ENCODE measurements at regions not wholly inside any gene's neighbourhood (a gene's known extent, or its start where the extent isn't known, plus 50 kb on each side); places are given as distances from the start of the nearest gene placed in this dataset.

- Histone ChIP-seq H2AFZ (ENCODE audit: low read length) (peak overlapping the region; percentile 22), H3F3A (ENCODE audit: low read depth) (no peaks in the 10 kb centered on the region), H3K4me2 (ENCODE audit: low read depth, low read length, poor library complexity, severe bottlenecking) (no peak overlapping the region)
Observed at GRCh38 chr12:60148109-60148508, 552.3 kb downstream of the SLC16A7 start.

DNA sequence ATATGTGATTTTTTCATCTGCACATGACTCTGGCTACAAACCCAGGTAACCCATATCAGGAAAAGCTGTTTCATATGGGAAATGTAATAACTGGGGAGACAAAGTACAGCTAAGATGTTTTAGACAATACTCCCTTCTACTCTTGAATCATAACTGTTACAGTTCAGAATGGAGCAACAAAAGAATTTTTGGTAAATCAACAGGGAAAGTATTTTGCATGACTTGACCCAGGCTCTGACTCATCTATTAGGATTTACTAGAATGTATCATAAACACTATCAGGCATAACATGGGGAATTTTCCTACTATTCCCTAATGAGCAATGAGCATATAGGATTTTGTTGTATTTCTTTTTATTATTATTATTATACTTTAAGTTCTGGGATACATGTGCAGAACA lies 553.0 kb downstream of the SLC16A7 start:
- no peaks in the 10 kb centered on the region for H3K9me3 ChIP-seq (ENCODE audit: insufficient read depth, low read depth, low read length)
- TF ChIP-seq EZH2phosphoT487 (IDR thresholded peaks at IDR 0.05; ENCODE audit: borderline replicate concordance) = no peak
- TF ChIP-seq CTCF (conservative IDR thresholded peaks at IDR 0.05; ENCODE audit: low read length) = no peak
- no peak overlapping the region for H2AFZ ChIP-seq (ENCODE audit: low read length)
- no peaks in the 10 kb centered on the region for H3K27me3 ChIP-seq (ENCODE audit: insufficient read depth, low read length, poor library complexity, severe bottlenecking)
- H3K79me2 ChIP-seq (ENCODE audit: insufficient read depth, low read length) = no peaks in the 10 kb centered on the region
- H4K20me1 ChIP-seq (ENCODE audit: insufficient read depth, low read length, poor library complexity, severe bottlenecking) = no peaks in the 10 kb centered on the region
- no peaks in the 10 kb centered on the region for H3F3A ChIP-seq (ENCODE audit: low read depth)
- H3K4me1 ChIP-seq (ENCODE audit: insufficient read depth, low read length, poor library complexity, severe bottlenecking) = peaks cover 42% of the 10 kb centered on the region
- no peak overlapping the region for H3K4me3 ChIP-seq (ENCODE audit: low read length, poor library complexity, severe bottlenecking)
- H3K4me2 ChIP-seq (ENCODE audit: low read depth, low read length, poor library complexity, severe bottlenecking) = no peak overlapping the region
- H3K9me2 ChIP-seq (replicated peaks; ENCODE audit: low read depth, low read length) = no peaks in the 10 kb centered on the region
- H3K9ac ChIP-seq (ENCODE audit: low read depth, low read length, poor library complexity, severe bottlenecking) = no peak overlapping the region
- H3K36me3 ChIP-seq (ENCODE audit: insufficient read depth, low read length) = no peaks in the 10 kb centered on the region

More at GRCh38 chr12:60148109-60148508, 552.3 kb downstream of the SLC16A7 start:
- H3K9me3 ChIP-seq (ENCODE audit: insufficient read depth, low read depth, low read length) = no peaks in the 10 kb centered on the region
- H3K9ac ChIP-seq (ENCODE audit: low read depth, low read length, poor library complexity, severe bottlenecking) = no peak overlapping the region
- no peak overlapping the region for H3K4me3 ChIP-seq (ENCODE audit: low read length, poor library complexity, severe bottlenecking)
- H4K20me1 ChIP-seq (ENCODE audit: insufficient read depth, low read length, poor library complexity, severe bottlenecking) = no peaks in the 10 kb centered on the region
- H3K36me3 ChIP-seq (ENCODE audit: insufficient read depth, low read length) = no peaks in the 10 kb centered on the region
- no peaks in the 10 kb centered on the region for H3K79me2 ChIP-seq (ENCODE audit: insufficient read depth, low read length)
- peaks cover 41% of the 10 kb centered on the region for H3K4me1 ChIP-seq (ENCODE audit: insufficient read depth, low read length, poor library complexity, severe bottlenecking)
- no peaks in the 10 kb centered on the region for H3K9me2 ChIP-seq (replicated peaks; ENCODE audit: low read depth, low read length)
- H3K27me3 ChIP-seq (ENCODE audit: insufficient read depth, low read length, poor library complexity, severe bottlenecking) = no peaks in the 10 kb centered on the region
- TF ChIP-seq CTCF (conservative IDR thresholded peaks at IDR 0.05; ENCODE audit: low read length) (no peak), EZH2phosphoT487 (IDR thresholded peaks at IDR 0.05; ENCODE audit: borderline replicate concordance) (no peak)

DNA sequence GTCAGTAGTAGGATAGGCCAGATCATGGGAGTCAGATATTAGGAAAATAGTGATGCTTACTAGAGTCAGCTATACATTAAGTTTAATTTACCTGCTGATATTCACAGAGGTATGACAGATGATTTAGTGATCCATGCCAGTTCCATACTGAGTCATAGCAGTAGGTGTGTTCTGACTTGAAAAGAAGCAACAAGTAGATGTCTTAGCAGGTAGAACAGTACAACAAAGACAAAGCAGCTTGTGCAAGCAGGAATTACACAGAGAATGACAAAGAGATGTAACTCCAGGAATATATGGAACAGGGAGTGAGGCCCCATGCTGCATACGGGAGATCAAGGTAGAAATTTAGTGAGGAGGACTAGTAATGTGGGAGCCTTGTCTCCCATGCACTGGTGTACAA lies 556.9 kb downstream of the SLC16A7 start:
- no peak overlapping the region for H3K4me2 ChIP-seq (ENCODE audit: low read depth, low read length, poor library complexity, severe bottlenecking)
- H3K27me3 ChIP-seq (ENCODE audit: insufficient read depth, low read length, poor library complexity, severe bottlenecking) = no peaks in the 10 kb centered on the region
- no peaks in the 10 kb centered on the region for H3K9me2 ChIP-seq (replicated peaks; ENCODE audit: low read depth, low read length)
- H3K4me1 ChIP-seq (ENCODE audit: insufficient read depth, low read length, poor library complexity, severe bottlenecking) = peaks cover 19% of the 10 kb centered on the region
- no peak for TF ChIP-seq CTCF (conservative IDR thresholded peaks at IDR 0.05; ENCODE audit: low read length)
- TF ChIP-seq EZH2phosphoT487 (IDR thresholded peaks at IDR 0.05; ENCODE audit: borderline replicate concordance) = no peak
- H3F3A ChIP-seq (ENCODE audit: low read depth) = no peaks in the 10 kb centered on the region
- no peaks in the 10 kb centered on the region for H3K36me3 ChIP-seq (ENCODE audit: insufficient read depth, low read length)
- H3K4me3 ChIP-seq (ENCODE audit: low read length, poor library complexity, severe bottlenecking) = no peak overlapping the region
- peak overlapping the region; percentile 57 for H2AFZ ChIP-seq (ENCODE audit: low read length)
- no peaks in the 10 kb centered on the region for H4K20me1 ChIP-seq (ENCODE audit: insufficient read depth, low read length, poor library complexity, severe bottlenecking)
- no peaks in the 10 kb centered on the region for H3K79me2 ChIP-seq (ENCODE audit: insufficient read depth, low read length)
- H3K9ac ChIP-seq (ENCODE audit: low read depth, low read length, poor library complexity, severe bottlenecking) = no peak overlapping the region
- H3K9me3 ChIP-seq (ENCODE audit: insufficient read depth, low read depth, low read length) = no peaks in the 10 kb centered on the region

Data from Loucy (cell line).